OCI-LY1 (cell line): ENCODE measurements at regions not wholly inside any gene's neighbourhood (a gene's known extent, or its start where the extent isn't known, plus 50 kb on each side); places are given as distances from the start of the nearest gene placed in this dataset.

Experiments
- H2AFZ ChIP-seq: fragments of 200-600 bp; sonication (generic), shearing (Covaris generic); 2 replicates; pipeline ENCODE4 v1.6.0; 2014; ENCODE audit warnings: antibody characterized with exemption, mild to moderate bottlenecking, low read length
- H3F3A ChIP-seq: fragments of 200-600 bp; sonication (generic), shearing (Covaris generic); 2 replicates; pipeline ENCODE4 v1.6.0; 2014; ENCODE audit warnings: mild to moderate bottlenecking, antibody characterized with exemption, low read length, moderate library complexity; ENCODE audit not compliant: insufficient read depth
- H3K27ac ChIP-seq: fragments of 200-600 bp; sonication (generic); 2 replicates; pipeline ENCODE4 v1.5.1; 2014; ENCODE audit warnings: low read length, mixed run types, mild to moderate bottlenecking, low read depth; ENCODE audit not compliant: poor library complexity, severe bottlenecking
- H3K27me3 ChIP-seq: fragments of 200-600 bp; sonication (generic); 2 replicates; pipeline ENCODE4 v1.6.0; 2014; ENCODE audit warnings: antibody characterized with exemption, mild to moderate bottlenecking, low read length, moderate library complexity; ENCODE audit not compliant: insufficient read depth
- H3K36me3 ChIP-seq: fragments of 200-600 bp; sonication (generic); 2 replicates; pipeline ENCODE4 v1.6.1; 2014; ENCODE audit warnings: mild to moderate bottlenecking, antibody characterized with exemption, low read length, moderate library complexity, mixed read lengths; ENCODE audit not compliant: insufficient read depth
- H3K4me1 ChIP-seq: fragments of 200-600 bp; sonication (generic); 2 replicates; pipeline ENCODE4 v1.5.1; 2014; ENCODE audit warnings: mild to moderate bottlenecking, low read length, moderate library complexity; ENCODE audit not compliant: insufficient read depth, severe bottlenecking
- H3K4me2 ChIP-seq: fragments of 200-600 bp; sonication (generic), shearing (Covaris generic); 2 replicates; pipeline ENCODE4 v1.6.1; 2014; ENCODE audit warnings: low read length
- H3K4me3 ChIP-seq: fragments of 200-600 bp; sonication (generic); 2 replicates; pipeline ENCODE4 v1.5.1; 2014; ENCODE audit warnings: low read length, low read depth, mild to moderate bottlenecking, mixed read lengths; ENCODE audit not compliant: poor library complexity, severe bottlenecking
- H3K79me2 ChIP-seq: fragments of 200-600 bp; shearing (Covaris generic); 2 replicates; pipeline ENCODE4 v1.6.1; 2016; ENCODE audit warnings: mixed run types, low read length, mixed read lengths; ENCODE audit not compliant: insufficient read depth
- H3K9ac ChIP-seq: fragments of 200-600 bp; sonication (generic), shearing (Covaris generic); 2 replicates; pipeline ENCODE4 v1.6.1; 2014; ENCODE audit warnings: mild to moderate bottlenecking, low read length, mixed read lengths
- H3K9me2 ChIP-seq: fragments of 200-600 bp; sonication (generic), shearing (Covaris generic); 2 replicates; pipeline ENCODE4 v1.6.1; 2014; ENCODE audit warnings: low read depth, mild to moderate bottlenecking, low read length, mixed read lengths
- H3K9me3 ChIP-seq: fragments of 200-600 bp; shearing (Covaris generic); 2 replicates; pipeline ENCODE4 v1.6.1; 2014; ENCODE audit warnings: low read length, mixed read lengths
- H4K20me1 ChIP-seq: fragments of 200-600 bp; sonication (generic), shearing (Covaris generic); 2 replicates; pipeline ENCODE4 v1.6.0; 2016; ENCODE audit warnings: mild to moderate bottlenecking, low read length; ENCODE audit not compliant: insufficient read depth
- CTCF ChIP-seq: fragments of 200-600 bp; sonication (generic), shearing (Covaris generic); IDR thresholded peaks from 2 replicates; pipeline ENCODE4 v1.5.1; 2017; ENCODE audit warnings: mild to moderate bottlenecking, antibody characterized with exemption, low read length, moderate library complexity, mixed read lengths
- EZH2 ChIP-seq: fragments of 200-600 bp; sonication (generic), shearing (Covaris generic); IDR thresholded peaks from 2 replicates; pipeline ENCODE4 v1.8.0; 2017; ENCODE audit warnings: borderline replicate concordance, mixed run types, mild to moderate bottlenecking, antibody characterized with exemption, low read length, moderate library complexity, mixed read lengths

DNA sequence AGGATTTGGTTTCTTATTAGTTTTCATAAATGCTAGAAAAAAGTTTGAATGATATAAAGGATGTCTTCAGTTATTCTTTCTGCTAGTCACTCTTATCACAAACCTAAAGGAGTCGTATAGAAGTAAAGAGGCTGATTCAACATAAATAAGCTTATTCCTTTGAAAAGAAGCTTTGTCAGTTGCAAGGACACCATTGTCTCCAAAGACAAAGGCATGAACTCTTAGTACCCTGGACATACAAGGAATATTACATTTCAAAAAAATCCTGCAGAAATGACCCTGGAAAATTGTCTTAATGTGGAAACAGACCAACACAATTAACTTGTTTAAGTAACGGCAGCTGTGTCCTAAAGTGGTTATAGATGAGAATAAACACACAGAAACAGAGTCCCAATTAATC, 528.0 kb downstream of the CPS1 start:
- no peaks in the 10 kb centered on the region for H3K79me2 ChIP-seq
- no peaks in the 10 kb centered on the region for H3K9me3 ChIP-seq
- H3K36me3 ChIP-seq: no peaks in the 10 kb centered on the region
- H3K4me1 ChIP-seq: no peaks in the 10 kb centered on the region
- no peak overlapping the region for H2AFZ ChIP-seq
- H3K4me3 ChIP-seq: no peak overlapping the region
- H3K27me3 ChIP-seq: no peaks in the 10 kb centered on the region
- no peak overlapping the region for H3K4me2 ChIP-seq
- H3F3A ChIP-seq: no peaks in the 10 kb centered on the region
- no peaks in the 10 kb centered on the region for H3K9me2 ChIP-seq
- TF ChIP-seq EZH2: no peak
- TF ChIP-seq CTCF: no peak
- no peak overlapping the region for H3K27ac ChIP-seq
- H4K20me1 ChIP-seq: no peaks in the 10 kb centered on the region
- no peak overlapping the region for H3K9ac ChIP-seq

GRCh38 chr2:211085056-211085680, 528.8 kb downstream of the CPS1 start:
- Histone ChIP-seq H3K4me3 (no peak overlapping the region), H3K27ac (no peak overlapping the region), H4K20me1 (no peaks in the 10 kb centered on the region), H3K79me2 (no peaks in the 10 kb centered on the region), H3K9me2 (no peaks in the 10 kb centered on the region), H3K9ac (no peak overlapping the region), H3F3A (no peaks in the 10 kb centered on the region), H3K9me3 (no peaks in the 10 kb centered on the region), H2AFZ (no peak overlapping the region), H3K4me1 (no peaks in the 10 kb centered on the region), H3K4me2 (no peak overlapping the region), H3K36me3 (no peaks in the 10 kb centered on the region), H3K27me3 (no peaks in the 10 kb centered on the region)
- TF ChIP-seq EZH2 (no peak), CTCF (peak; percentile 76)

- no peak overlapping the region for H2AFZ ChIP-seq
- no peaks in the 10 kb centered on the region for H4K20me1 ChIP-seq
- H3K27ac ChIP-seq: no peak overlapping the region
- no peaks in the 10 kb centered on the region for H3K9me2 ChIP-seq
- H3K27me3 ChIP-seq: no peaks in the 10 kb centered on the region
- H3F3A ChIP-seq: no peaks in the 10 kb centered on the region
- no peak overlapping the region for H3K9ac ChIP-seq
- no peaks in the 10 kb centered on the region for H3K79me2 ChIP-seq
- H3K36me3 ChIP-seq: no peaks in the 10 kb centered on the region
- no peaks in the 10 kb centered on the region for H3K9me3 ChIP-seq
- no peaks in the 10 kb centered on the region for H3K4me1 ChIP-seq
- no peak overlapping the region for H3K4me2 ChIP-seq
- H3K4me3 ChIP-seq: no peak overlapping the region
- TF ChIP-seq CTCF: no peak
- no peak for TF ChIP-seq EZH2
Observed at GRCh38 chr2:211086049-211086448, 529.6 kb downstream of the CPS1 start.
